ENCODE measurements at regions not wholly inside any gene's neighbourhood (a gene's known extent, or its start where the extent isn't known, plus 50 kb on each side); places are given as distances from the start of the nearest gene placed in this dataset.

GRCh38 chr1:105399716-105400115, 1650.0 kb downstream of the AMY1C start:
- no peak for ATAC-seq
- CTCF ChIA-PET (ENCODE audit: low intra/inter-chr PET ratio, low total read pairs): no interaction called here
- Histone ChIP-seq H3K36me3 (replicated peaks in 1 of 2; ENCODE audit: control insufficient read depth in 1 of 2, insufficient read depth in 2 of 2, low read length in 2 of 2) (no peaks in the 10 kb centered on the region), H3K27me3 (ENCODE audit: control insufficient read depth in 1 of 2, insufficient read depth in 2 of 2, low read length in 2 of 2) (no peaks in the 10 kb centered on the region), H3K4me3 (replicated peaks in 1 of 3; ENCODE audit: insufficient read depth in 1 of 3, low read depth in 2 of 3, low read length in 3 of 3) (no peak overlapping the region), H3K4me1 (ENCODE audit: insufficient read depth, low read length) (no peaks in the 10 kb centered on the region), H3K4me2 (ENCODE audit: low read depth, low read length) (no peak overlapping the region), H4K20me1 (ENCODE audit: insufficient read depth, low read length) (no peaks in the 10 kb centered on the region), H3K9ac (ENCODE audit: insufficient read depth, low read depth, low read length) (no peak overlapping the region), H2AFZ (ENCODE audit: low read length) (no peak overlapping the region), H3K27ac (ENCODE audit: extremely low read length, insufficient read depth, low read length) (no peak overlapping the region), H3K9me3 (ENCODE audit: low read length) (peaks cover 41% of the 10 kb centered on the region), H3K79me2 (ENCODE audit: insufficient read depth, low read length) (no peaks in the 10 kb centered on the region)
- BruUV-seq (replicated peaks): no TSS peak
- in situ Hi-C loops (cut with HindIII; ENCODE audit: extremely low pct_ligation_motif_present, low pct_unique_long_range_greater_than_20kb): no loop called here
- POLR2A ChIA-PET: no interaction called here
- FAIRE-seq: no peak
- DNase-seq (ENCODE audit: low spot score): no peak
- TF ChIP-seq ELF4 (CRISPR knock-in tag; IDR thresholded peaks at IDR 0.05; ENCODE audit: borderline replicate concordance): no peak
- peak; percentile 90 to 98 for TF ChIP-seq MAFK (conservative IDR thresholded peaks at IDR 0.05 in 1 of 2, IDR thresholded peaks at IDR 0.05 in 1 of 2; ENCODE audit: low read length in 2 of 2)
- TF ChIP-seq MAFF (IDR thresholded peaks at IDR 0.05; ENCODE audit: low read depth, low read length): peak; percentile 94
- intact Hi-C loops (cut with micrococcal nuclease; ENCODE audit: unreplicated experiment): loop anchor here (2.0 to 10.0 kb wide), 2 partner anchors 61 to 395 kb away; no protein-coding TSS in a partner anchor
- WGBS (ENCODE audit: low lambda C conversion rate): 32% methylated on average over 1 of the region's 1 CpG

- FAIRE-seq (no peak), DNase-seq (ENCODE audit: low spot score) (no peak), ATAC-seq (no peak)
- no peaks in the 10 kb centered on the region for H4K20me1 ChIP-seq (ENCODE audit: insufficient read depth, low read length)
- no peaks in the 10 kb centered on the region for H3K36me3 ChIP-seq (replicated peaks in 1 of 2; ENCODE audit: control insufficient read depth in 1 of 2, insufficient read depth in 2 of 2, low read length in 2 of 2)
- H3K9ac ChIP-seq (ENCODE audit: insufficient read depth, low read depth, low read length): no peak overlapping the region
- intact Hi-C loops (cut with micrococcal nuclease; ENCODE audit: unreplicated experiment) (no loop called here), in situ Hi-C loops (cut with HindIII; ENCODE audit: extremely low pct_ligation_motif_present, low pct_unique_long_range_greater_than_20kb) (no loop called here)
- H3K27me3 ChIP-seq (ENCODE audit: control insufficient read depth in 1 of 2, insufficient read depth in 2 of 2, low read length in 2 of 2): no peaks in the 10 kb centered on the region
- no peak overlapping the region for H3K27ac ChIP-seq (ENCODE audit: extremely low read length, insufficient read depth, low read length)
- H3K4me3 ChIP-seq (replicated peaks in 1 of 3; ENCODE audit: insufficient read depth in 1 of 3, low read depth in 2 of 3, low read length in 3 of 3): no peak overlapping the region
- ChIA-PET POLR2A (no interaction called here), CTCF (ENCODE audit: low intra/inter-chr PET ratio, low total read pairs) (no interaction called here)
- WGBS (ENCODE audit: low lambda C conversion rate): 0% methylated on average over 2 of the region's 3 CpGs
- no peak overlapping the region for H2AFZ ChIP-seq (ENCODE audit: low read length)
- peaks cover 76% of the 10 kb centered on the region for H3K9me3 ChIP-seq (ENCODE audit: low read length)
- no peaks in the 10 kb centered on the region for H3K79me2 ChIP-seq (ENCODE audit: insufficient read depth, low read length)
- H3K4me1 ChIP-seq (ENCODE audit: insufficient read depth, low read length): no peaks in the 10 kb centered on the region
- no TSS peak for BruUV-seq (replicated peaks)
- no peak overlapping the region for H3K4me2 ChIP-seq (ENCODE audit: low read depth, low read length)
- TF ChIP-seq ZNF768 (CRISPR knock-in tag; IDR thresholded peaks at IDR 0.05): no peak
- TF ChIP-seq MAF1 (CRISPR knock-in tag; IDR thresholded peaks at IDR 0.05; ENCODE audit: borderline replicate concordance): no peak
- no peak for TF ChIP-seq ZNF598 (CRISPR knock-in tag; IDR thresholded peaks at IDR 0.05; ENCODE audit: borderline replicate concordance)
- no peak for TF ChIP-seq ZBTB39 (CRISPR knock-in tag; IDR thresholded peaks at IDR 0.05)
- no peak for TF ChIP-seq SP140L (CRISPR knock-in tag; IDR thresholded peaks at IDR 0.05; ENCODE audit: borderline replicate concordance)
- no peak for TF ChIP-seq NFE2 (CRISPR knock-in tag; IDR thresholded peaks at IDR 0.05)
- no peak for TF ChIP-seq ZNF143 (CRISPR knock-in tag; IDR thresholded peaks at IDR 0.05)
- TF ChIP-seq ZNF781 (CRISPR knock-in tag; IDR thresholded peaks at IDR 0.05; ENCODE audit: borderline replicate concordance, not compliant biosample characterization): no peak
- no peak for TF ChIP-seq ZBTB34 (CRISPR knock-in tag; IDR thresholded peaks at IDR 0.05)
- no peak for TF ChIP-seq CHCHD3 (CRISPR knock-in tag; IDR thresholded peaks at IDR 0.05)
- no peak for TF ChIP-seq ZNF800 (CRISPR knock-in tag; IDR thresholded peaks at IDR 0.05)
- TF ChIP-seq MEIS1 (CRISPR knock-in tag; IDR thresholded peaks at IDR 0.05; ENCODE audit: borderline replicate concordance): no peak
Observed at GRCh38 chr1:105416261-105416660, 1640.2 kb upstream of the PRMT6 start.
